ACC112 (cell line): ENCODE measurements at regions not wholly inside any gene's neighbourhood (a gene's known extent, or its start where the extent isn't known, plus 50 kb on each side); places are given as distances from the start of the nearest gene placed in this dataset.
"Not testable (repeated sequence)": the region's sequence is repeated elsewhere in the genome, so short reads cannot be mapped to it uniquely, and the experiment has no call there.

ENCODE experiments used
- H2AFZ ChIP-seq: fragments of 200-600 bp; sonication (generic); one replicate; pipeline ENCODE4 v1.6.0; 2017; ENCODE audit warnings: antibody characterized with exemption, low read length; ENCODE audit not compliant: unreplicated experiment
- H3K27ac ChIP-seq: fragments of 200-600 bp; sonication (generic); 2 replicates; pipeline ENCODE4 v1.5.1; 2014; ENCODE audit warnings: low read depth, mild to moderate bottlenecking, antibody characterized with exemption, low read length, moderate library complexity
- H3K27me3 ChIP-seq: fragments of 200-600 bp; sonication (generic); 2 replicates; pipeline ENCODE4 v1.6.1; 2014; ENCODE audit warnings: mild to moderate bottlenecking, antibody characterized with exemption, low read length, moderate library complexity, mixed read lengths; ENCODE audit not compliant: insufficient read depth
- H3K36me3 ChIP-seq: fragments of 200-600 bp; sonication (generic); 2 replicates; pipeline ENCODE4 v1.6.1; 2016; ENCODE audit warnings: mild to moderate bottlenecking, antibody characterized with exemption, low read length, moderate library complexity, mixed read lengths; ENCODE audit not compliant: insufficient read depth
- H3K4me1 ChIP-seq: fragments of 200-600 bp; sonication (generic); one replicate; pipeline ENCODE4 v1.6.1; 2016; ENCODE audit warnings: low read length, mixed read lengths; ENCODE audit not compliant: insufficient read depth, unreplicated experiment, control insufficient read depth
- H3K4me3 ChIP-seq: fragments of 200-600 bp; sonication (generic); 2 replicates; pipeline ENCODE4 v1.5.1; 2014; ENCODE audit warnings: mild to moderate bottlenecking, low read depth, low read length
- H3K79me2 ChIP-seq: fragments of 200-600 bp; sonication (generic); one replicate; pipeline ENCODE4 v1.6.0; 2016; ENCODE audit warnings: low read length; ENCODE audit not compliant: control insufficient read depth, unreplicated experiment, insufficient read depth

- Histone ChIP-seq H3K27ac (no peak overlapping the region), H3K4me3 (no peak overlapping the region), H2AFZ (no peak overlapping the region), H3K27me3 (no peaks in the 10 kb centered on the region), H3K79me2 (no peaks in the 10 kb centered on the region), H3K4me1 (no peaks in the 10 kb centered on the region), H3K36me3 (no peaks in the 10 kb centered on the region)
Observed at GRCh38 chr1:182229451-182229850, 162.1 kb downstream of the GLUL start.

DNA sequence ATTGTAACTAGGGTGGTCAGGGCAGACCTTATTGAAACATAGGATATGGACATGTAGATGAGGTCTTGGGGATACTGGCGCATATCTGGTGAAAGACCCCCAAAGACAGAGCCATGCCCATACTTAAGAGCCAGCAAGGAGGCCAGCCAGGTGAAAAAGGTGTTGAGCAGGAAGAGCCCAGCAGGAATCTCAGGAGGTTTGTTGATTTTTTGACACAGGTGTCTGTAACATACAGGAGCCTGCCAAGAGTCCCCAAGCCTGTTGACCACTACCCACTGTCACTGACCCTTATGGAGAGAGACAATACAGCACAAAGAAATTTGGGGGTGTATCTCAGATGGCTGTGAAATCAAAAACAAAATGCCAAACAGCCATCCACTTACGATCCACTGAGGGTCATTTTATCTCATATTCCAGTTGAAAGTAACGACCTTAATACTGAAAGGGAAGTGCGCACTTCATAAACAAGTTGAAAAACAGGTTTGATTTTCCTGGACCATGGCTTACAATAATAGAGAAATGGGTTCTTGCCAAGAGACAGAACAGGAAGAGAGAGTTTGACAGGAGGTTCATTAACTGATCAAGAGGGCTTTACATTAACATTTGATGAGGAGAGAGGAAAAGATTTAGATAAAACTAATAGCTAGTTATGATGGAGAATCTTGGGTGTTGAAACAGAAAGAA lies 163.6 kb downstream of the GLUL start:
- H3K79me2 ChIP-seq: no peaks in the 10 kb centered on the region
- no peaks in the 10 kb centered on the region for H3K36me3 ChIP-seq
- no peak overlapping the region for H3K4me3 ChIP-seq
- H3K27ac ChIP-seq: no peak overlapping the region
- no peaks in the 10 kb centered on the region for H3K27me3 ChIP-seq
- H3K4me1 ChIP-seq: no peaks in the 10 kb centered on the region
- H2AFZ ChIP-seq: no peak overlapping the region

DNA sequence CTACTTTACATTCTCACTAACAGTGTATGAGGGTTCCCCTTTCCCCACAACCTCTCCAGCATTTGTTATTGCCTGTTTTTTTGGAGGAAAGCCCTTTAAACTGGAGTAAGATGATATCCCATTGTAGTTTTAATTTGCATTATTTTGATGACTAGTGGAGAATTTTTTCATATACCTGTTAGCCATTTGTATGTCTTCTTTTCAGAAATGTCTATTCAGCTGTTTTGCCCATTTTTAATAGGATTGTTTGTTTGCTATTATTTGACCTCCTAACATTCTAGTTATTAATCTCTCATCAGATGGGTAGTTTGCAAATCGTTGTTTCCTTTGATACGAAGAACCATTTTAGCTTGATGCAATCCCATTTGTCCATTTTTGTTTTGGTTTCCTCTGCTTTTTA lies 165.0 kb downstream of the GLUL start:
- no peak overlapping the region for H3K27ac ChIP-seq
- H3K4me1 ChIP-seq: no peaks in the 10 kb centered on the region
- no peaks in the 10 kb centered on the region for H3K36me3 ChIP-seq
- no peak overlapping the region for H2AFZ ChIP-seq
- no peak overlapping the region for H3K4me3 ChIP-seq
- no peaks in the 10 kb centered on the region for H3K79me2 ChIP-seq
- H3K27me3 ChIP-seq: no peaks in the 10 kb centered on the region

DNA sequence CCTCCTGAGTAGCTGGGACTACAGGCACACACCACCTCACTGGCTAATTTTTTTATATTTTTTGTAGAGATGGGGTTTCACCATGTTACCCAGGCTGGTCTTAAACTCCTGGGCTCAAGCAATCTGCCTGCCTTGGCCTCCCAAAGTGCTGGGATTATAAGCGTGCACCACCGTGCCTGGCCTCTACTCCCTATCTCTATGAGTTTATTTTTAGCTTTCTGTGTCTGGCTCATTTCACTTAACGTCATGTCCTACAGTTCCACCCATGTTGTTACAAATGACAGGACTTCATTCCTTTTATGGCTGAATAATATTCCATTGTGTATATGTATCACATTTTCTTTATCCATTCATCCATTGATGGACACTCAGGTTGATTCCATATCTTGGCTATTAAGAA lies 164.2 kb upstream of the ZNF648 start:
- not testable (repeated sequence) for H3K27me3 ChIP-seq, H3K27ac ChIP-seq, H3K36me3 ChIP-seq, H3K79me2 ChIP-seq, H2AFZ ChIP-seq, H3K4me1 ChIP-seq, H3K4me3 ChIP-seq

- H3K27ac ChIP-seq, H2AFZ ChIP-seq, H3K36me3 ChIP-seq, H3K79me2 ChIP-seq, H3K4me1 ChIP-seq, H3K27me3 ChIP-seq, H3K4me3 ChIP-seq: not testable (repeated sequence)
Observed at GRCh38 chr1:182221990-182222389, 160.5 kb upstream of the ZNF648 start.

GRCh38 chr1:182221367-182221766 lies 159.9 kb upstream of the ZNF648 start:
- H3K27ac ChIP-seq, H3K4me3 ChIP-seq, H3K36me3 ChIP-seq, H2AFZ ChIP-seq, H3K27me3 ChIP-seq, H3K4me1 ChIP-seq, H3K79me2 ChIP-seq: not testable (repeated sequence)

GRCh38 chr1:182217967-182218366 lies 156.5 kb upstream of the ZNF648 start:
- H3K27ac ChIP-seq: no peak overlapping the region
- H3K79me2 ChIP-seq: no peaks in the 10 kb centered on the region
- H3K4me1 ChIP-seq: no peaks in the 10 kb centered on the region
- H3K36me3 ChIP-seq: no peaks in the 10 kb centered on the region
- H3K4me3 ChIP-seq: no peak overlapping the region
- no peaks in the 10 kb centered on the region for H3K27me3 ChIP-seq
- no peak overlapping the region for H2AFZ ChIP-seq

GRCh38 chr1:182217071-182217470 lies 155.6 kb upstream of the ZNF648 start:
- Histone ChIP-seq H3K36me3 (no peaks in the 10 kb centered on the region), H3K79me2 (no peaks in the 10 kb centered on the region), H3K4me1 (no peaks in the 10 kb centered on the region), H3K27ac (peak overlapping the region; percentile 45), H2AFZ (no peak overlapping the region), H3K27me3 (no peaks in the 10 kb centered on the region), H3K4me3 (no peak overlapping the region)

DNA sequence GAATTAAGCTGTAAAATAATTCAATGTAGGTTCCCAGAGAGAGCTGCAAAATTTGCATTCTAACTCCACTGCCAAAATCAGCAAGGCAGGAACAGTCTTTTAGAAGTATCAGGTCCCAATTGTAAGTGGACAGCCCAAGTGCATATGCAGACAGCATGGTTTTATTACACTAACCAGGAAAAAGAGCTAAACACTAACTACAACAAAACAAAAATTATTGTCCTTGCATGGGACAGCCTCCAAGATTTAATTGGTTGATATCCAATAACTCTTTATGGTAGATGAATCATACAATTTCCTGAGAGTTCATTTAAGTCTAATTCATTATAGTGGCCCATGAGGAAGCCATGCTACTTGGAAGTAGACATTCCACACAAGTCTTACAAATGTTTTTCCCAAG lies 154.3 kb upstream of the ZNF648 start:
- no peak overlapping the region for H2AFZ ChIP-seq
- H3K27me3 ChIP-seq: no peaks in the 10 kb centered on the region
- H3K4me3 ChIP-seq: no peak overlapping the region
- no peaks in the 10 kb centered on the region for H3K36me3 ChIP-seq
- no peaks in the 10 kb centered on the region for H3K4me1 ChIP-seq
- no peak overlapping the region for H3K27ac ChIP-seq
- H3K79me2 ChIP-seq: no peaks in the 10 kb centered on the region

- Histone ChIP-seq H3K79me2 (no peaks in the 10 kb centered on the region), H2AFZ (no peak overlapping the region), H3K4me3 (no peak overlapping the region), H3K36me3 (no peaks in the 10 kb centered on the region), H3K27ac (no peak overlapping the region), H3K27me3 (no peaks in the 10 kb centered on the region), H3K4me1 (no peaks in the 10 kb centered on the region)
Observed at GRCh38 chr1:182213163-182213562, 151.7 kb upstream of the ZNF648 start.

DNA sequence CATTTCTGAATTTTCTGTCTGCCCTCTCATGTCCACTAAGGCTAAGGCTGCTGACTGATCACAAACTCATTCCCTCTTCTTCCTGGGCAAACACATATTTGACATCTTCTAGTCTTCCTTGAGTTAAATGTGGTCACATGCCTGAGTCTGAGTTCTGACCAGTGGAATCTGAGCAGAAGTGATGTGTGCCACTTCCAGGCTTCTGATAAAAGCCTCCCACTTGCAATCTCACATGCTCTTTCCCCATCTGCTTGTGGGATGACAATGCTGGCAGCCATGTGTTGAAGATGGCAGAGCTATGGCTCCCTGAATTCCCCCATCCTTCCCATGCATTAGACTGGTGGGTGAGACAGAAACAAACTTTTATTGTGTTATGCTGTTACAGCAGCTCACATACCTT lies 149.9 kb upstream of the ZNF648 start:
- H3K4me3 ChIP-seq: no peak overlapping the region

More for the DNA sequence above, 149.9 kb upstream of the ZNF648 start:
- Histone ChIP-seq H3K36me3 (no peaks in the 10 kb centered on the region), H3K27ac (no peak overlapping the region), H3K79me2 (no peaks in the 10 kb centered on the region), H3K4me1 (no peaks in the 10 kb centered on the region), H3K27me3 (no peaks in the 10 kb centered on the region), H2AFZ (no peak overlapping the region)
